Glutamatergic neuron (in vitro differentiated cells): ENCODE measurements at regions not wholly inside any gene's neighbourhood (a gene's known extent, or its start where the extent isn't known, plus 50 kb on each side); places are given as distances from the start of the nearest gene placed in this dataset.

Source experiments
- DNase-seq: peaks from one replicate; pipeline ENCODE4 v3.0.0; 2022
- H3K27ac Mint-ChIP-seq: one replicate; pipeline ENCODE4 v1.8.0; 2020; ENCODE audit warnings: mild to moderate bottlenecking, mixed read lengths, inconsistent platforms; ENCODE audit not compliant: unreplicated experiment
- H3K27me3 Mint-ChIP-seq: one replicate; pipeline ENCODE4 v1.8.0; 2020; ENCODE audit warnings: mild to moderate bottlenecking, moderate library complexity, mixed read lengths, inconsistent platforms; ENCODE audit not compliant: unreplicated experiment
- H3K36me3 Mint-ChIP-seq: one replicate; pipeline ENCODE4 v1.8.0; 2020; ENCODE audit warnings: mild to moderate bottlenecking, mixed read lengths, inconsistent platforms; ENCODE audit not compliant: unreplicated experiment
- H3K4me1 Mint-ChIP-seq: one replicate; pipeline ENCODE4 v1.8.0; 2020; ENCODE audit warnings: mild to moderate bottlenecking, low read depth, mixed read lengths, inconsistent platforms; ENCODE audit not compliant: unreplicated experiment
- H3K4me3 Mint-ChIP-seq: one replicate; pipeline ENCODE4 v1.8.0; 2020; ENCODE audit warnings: mild to moderate bottlenecking, mixed read lengths, inconsistent platforms; ENCODE audit not compliant: unreplicated experiment
- H3K9me3 Mint-ChIP-seq: one replicate; pipeline ENCODE4 v1.8.0; 2020; ENCODE audit warnings: mild to moderate bottlenecking, moderate library complexity, mixed read lengths, inconsistent platforms; ENCODE audit not compliant: unreplicated experiment
- TF ChIP-seq, protein P1 (sequence below): fragments of 200-600 bp; sonication (generic); IDR thresholded peaks from one replicate; pipeline ENCODE4 v1.5.0; 2021; ENCODE audit not compliant: partially characterized antibody, unreplicated experiment

DNA sequence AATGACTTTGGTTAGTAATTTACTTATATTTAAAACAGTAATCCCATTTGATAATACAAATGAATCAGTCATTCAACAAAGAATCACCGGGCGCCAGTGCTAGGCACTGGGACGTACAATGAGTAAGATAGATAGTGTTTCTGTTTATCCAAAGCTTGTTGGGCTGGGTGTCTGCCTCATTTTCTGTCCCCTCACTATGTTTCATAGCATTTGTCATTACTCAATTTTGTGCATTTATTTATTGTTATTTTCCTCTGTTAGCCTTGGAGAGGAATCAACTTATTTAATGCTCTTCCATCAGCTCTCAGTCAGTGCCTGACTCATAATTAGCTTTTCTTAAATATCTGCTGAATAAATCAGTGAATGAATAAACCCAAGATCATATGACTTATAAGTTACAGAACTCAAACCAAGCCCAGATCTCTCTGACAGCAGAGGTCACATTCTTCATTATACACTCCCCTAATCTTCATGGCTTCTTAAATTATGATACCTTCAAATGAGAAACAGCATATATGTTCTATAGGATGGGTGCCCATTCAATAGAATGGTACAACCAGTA lies 86.2 kb downstream of the TSPAN8 start:
- Mint-ChIP-seq H3K27ac (no peak overlapping the region), H3K36me3 (no peaks in the 10 kb centered on the region), H3K27me3 (peaks cover 2% of the 10 kb centered on the region), H3K4me3 (no peak overlapping the region), H3K4me1 (peaks cover 7% of the 10 kb centered on the region), H3K9me3 (no peaks in the 10 kb centered on the region)
- DNase-seq: no peak
- TF ChIP-seq, protein P1, sequence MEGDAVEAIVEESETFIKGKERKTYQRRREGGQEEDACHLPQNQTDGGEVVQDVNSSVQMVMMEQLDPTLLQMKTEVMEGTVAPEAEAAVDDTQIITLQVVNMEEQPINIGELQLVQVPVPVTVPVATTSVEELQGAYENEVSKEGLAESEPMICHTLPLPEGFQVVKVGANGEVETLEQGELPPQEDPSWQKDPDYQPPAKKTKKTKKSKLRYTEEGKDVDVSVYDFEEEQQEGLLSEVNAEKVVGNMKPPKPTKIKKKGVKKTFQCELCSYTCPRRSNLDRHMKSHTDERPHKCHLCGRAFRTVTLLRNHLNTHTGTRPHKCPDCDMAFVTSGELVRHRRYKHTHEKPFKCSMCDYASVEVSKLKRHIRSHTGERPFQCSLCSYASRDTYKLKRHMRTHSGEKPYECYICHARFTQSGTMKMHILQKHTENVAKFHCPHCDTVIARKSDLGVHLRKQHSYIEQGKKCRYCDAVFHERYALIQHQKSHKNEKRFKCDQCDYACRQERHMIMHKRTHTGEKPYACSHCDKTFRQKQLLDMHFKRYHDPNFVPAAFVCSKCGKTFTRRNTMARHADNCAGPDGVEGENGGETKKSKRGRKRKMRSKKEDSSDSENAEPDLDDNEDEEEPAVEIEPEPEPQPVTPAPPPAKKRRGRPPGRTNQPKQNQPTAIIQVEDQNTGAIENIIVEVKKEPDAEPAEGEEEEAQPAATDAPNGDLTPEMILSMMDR: no peak

DNA sequence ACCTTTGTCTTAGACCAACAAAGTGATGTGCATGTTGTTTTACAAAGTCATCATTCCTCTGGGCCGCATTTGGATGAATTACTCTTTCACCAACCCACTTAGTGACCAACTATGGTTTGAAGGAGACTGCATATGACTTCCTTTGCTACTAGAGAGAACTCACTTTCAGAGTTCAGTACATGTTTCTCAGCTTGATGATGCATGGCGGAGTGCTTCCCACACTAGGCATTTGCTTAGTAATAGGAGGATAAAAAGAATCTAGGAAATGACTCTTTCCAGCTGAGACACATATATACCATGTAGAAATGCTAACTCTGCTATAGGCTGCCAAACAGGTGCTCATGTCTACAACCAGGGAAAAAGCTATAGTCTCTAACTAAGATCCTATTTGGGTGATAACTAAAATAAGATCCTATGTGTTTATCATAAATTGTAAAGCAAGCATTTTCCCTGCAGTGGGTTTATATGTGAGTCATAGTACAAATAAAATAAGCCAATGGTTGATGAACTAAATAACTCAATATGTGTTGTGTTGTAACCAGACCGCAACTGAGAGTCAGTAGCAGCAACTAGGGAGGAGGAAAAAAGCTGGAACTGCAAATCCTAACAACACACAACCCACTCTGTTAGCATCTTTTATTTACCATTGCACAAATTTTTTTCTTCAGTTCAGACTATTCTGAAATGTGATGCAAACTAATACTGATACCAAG lies 87.2 kb downstream of the TSPAN8 start:
- H3K4me1 Mint-ChIP-seq: peaks cover 7% of the 10 kb centered on the region
- no peaks in the 10 kb centered on the region for H3K9me3 Mint-ChIP-seq
- no peak overlapping the region for H3K27ac Mint-ChIP-seq
- no peaks in the 10 kb centered on the region for H3K36me3 Mint-ChIP-seq
- H3K27me3 Mint-ChIP-seq: peaks cover 2% of the 10 kb centered on the region
- no peak overlapping the region for H3K4me3 Mint-ChIP-seq
- DNase-seq: no peak
- TF ChIP-seq, protein P1: no peak

DNA sequence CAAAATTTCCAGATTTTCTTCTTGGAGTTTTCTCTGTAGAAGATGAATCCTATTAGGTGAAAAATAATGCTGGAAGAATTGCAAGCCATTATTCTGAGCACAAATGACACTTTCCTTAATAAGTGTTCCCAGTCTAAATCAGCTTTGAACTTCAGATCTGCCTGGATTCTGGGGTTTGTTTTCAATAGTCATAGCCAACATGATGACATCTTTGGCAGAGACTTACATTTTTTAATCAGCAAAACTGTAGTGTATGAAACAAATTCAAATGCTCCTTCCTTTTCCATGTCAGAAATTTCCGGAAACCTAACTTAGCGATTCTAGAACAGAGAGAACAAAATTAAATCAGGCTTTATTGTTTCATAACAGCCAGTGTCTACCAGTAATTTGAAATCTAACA lies 88.5 kb downstream of the TSPAN8 start:
- Mint-ChIP-seq H3K4me3 (no peak overlapping the region), H3K4me1 (peaks cover 7% of the 10 kb centered on the region)

DNA sequence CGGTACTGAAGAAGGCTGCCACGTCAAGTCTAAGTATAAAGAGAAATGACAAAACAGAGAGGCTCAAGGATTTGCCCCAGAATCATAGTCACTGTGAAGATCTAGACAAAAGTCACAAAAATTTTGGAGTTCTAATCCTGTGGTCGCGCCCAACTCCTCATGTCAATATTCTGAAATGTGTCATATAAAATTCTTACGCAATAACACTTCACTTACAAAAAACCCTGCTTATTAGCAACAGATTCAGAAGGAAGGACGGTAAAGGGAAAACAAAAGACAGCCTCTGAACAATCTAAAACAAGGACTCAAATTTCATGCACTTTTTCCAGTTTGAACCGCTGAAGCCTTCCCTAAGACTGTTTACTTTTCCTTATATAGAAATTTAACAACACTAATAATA lies 94.7 kb downstream of the TSPAN8 start:
- TF ChIP-seq, protein P1: no peak
- Mint-ChIP-seq H3K4me1 (no peaks in the 10 kb centered on the region), H3K27me3 (no peaks in the 10 kb centered on the region), H3K9me3 (no peaks in the 10 kb centered on the region), H3K27ac (no peak overlapping the region), H3K36me3 (no peaks in the 10 kb centered on the region), H3K4me3 (no peak overlapping the region)
- no peak for DNase-seq

More for the DNA sequence above, 88.5 kb downstream of the TSPAN8 start:
- Mint-ChIP-seq H3K27ac (no peak overlapping the region), H3K36me3 (no peaks in the 10 kb centered on the region), H3K27me3 (peaks cover 2% of the 10 kb centered on the region), H3K9me3 (no peaks in the 10 kb centered on the region)
- no peak for DNase-seq
- TF ChIP-seq, protein P1: no peak

DNA sequence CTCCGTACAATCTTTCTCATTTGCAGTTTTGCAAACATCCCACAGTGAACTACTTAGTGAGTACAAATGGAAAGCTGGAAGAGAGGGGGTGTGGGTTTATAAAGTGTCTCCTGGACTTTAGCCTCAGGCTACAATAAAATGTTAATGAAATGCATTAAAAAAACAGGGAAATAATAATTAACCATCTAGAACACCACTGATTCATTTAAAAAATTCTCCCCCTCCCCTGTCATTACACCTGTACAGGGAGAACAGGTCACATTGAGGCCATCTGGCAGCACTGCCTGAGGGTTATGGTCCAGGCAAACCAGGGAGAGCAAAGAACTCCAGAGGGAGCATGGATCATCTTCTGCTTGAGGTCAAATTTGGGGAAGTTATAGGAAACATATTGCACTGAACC lies 96.3 kb downstream of the TSPAN8 start:
- no peak overlapping the region for H3K27ac Mint-ChIP-seq
- H3K27me3 Mint-ChIP-seq: no peaks in the 10 kb centered on the region
- no peaks in the 10 kb centered on the region for H3K36me3 Mint-ChIP-seq
- H3K4me3 Mint-ChIP-seq: no peak overlapping the region
- H3K9me3 Mint-ChIP-seq: no peaks in the 10 kb centered on the region
- TF ChIP-seq, protein P1: no peak
- H3K4me1 Mint-ChIP-seq: no peaks in the 10 kb centered on the region
- DNase-seq: no peak
